Activated CD8-positive, alpha-beta memory T cell treated with anti-CD3 and anti-CD28 coated beads for 48 hours (primary cell): ENCODE measurements at regions not wholly inside any gene's neighbourhood (a gene's known extent, or its start where the extent isn't known, plus 50 kb on each side); places are given as distances from the start of the nearest gene placed in this dataset.

Experiments used
- DNase-seq, 3 experiments: peaks; one replicate each; pipeline ENCODE4 v3.0.0-alpha.2; 2020; ENCODE audit warnings: low read depth in 2 of 3, low spot score in 2 of 3

GRCh38 chrX:40485973-40486372, 94.8 kb upstream of the ATP6AP2 start:
- no peak for DNase-seq

GRCh38 chrX:40485102-40485826, 95.5 kb upstream of the ATP6AP2 start:
- no peak for DNase-seq

GRCh38 chrX:40484408-40485091, 96.2 kb upstream of the ATP6AP2 start:
- no peak for DNase-seq

GRCh38 chrX:40483502-40483901, 97.3 kb upstream of the ATP6AP2 start:
- no peak for DNase-seq

GRCh38 chrX:40479777-40480318, 100.9 kb upstream of the ATP6AP2 start:
- DNase-seq, result no peak

DNA sequence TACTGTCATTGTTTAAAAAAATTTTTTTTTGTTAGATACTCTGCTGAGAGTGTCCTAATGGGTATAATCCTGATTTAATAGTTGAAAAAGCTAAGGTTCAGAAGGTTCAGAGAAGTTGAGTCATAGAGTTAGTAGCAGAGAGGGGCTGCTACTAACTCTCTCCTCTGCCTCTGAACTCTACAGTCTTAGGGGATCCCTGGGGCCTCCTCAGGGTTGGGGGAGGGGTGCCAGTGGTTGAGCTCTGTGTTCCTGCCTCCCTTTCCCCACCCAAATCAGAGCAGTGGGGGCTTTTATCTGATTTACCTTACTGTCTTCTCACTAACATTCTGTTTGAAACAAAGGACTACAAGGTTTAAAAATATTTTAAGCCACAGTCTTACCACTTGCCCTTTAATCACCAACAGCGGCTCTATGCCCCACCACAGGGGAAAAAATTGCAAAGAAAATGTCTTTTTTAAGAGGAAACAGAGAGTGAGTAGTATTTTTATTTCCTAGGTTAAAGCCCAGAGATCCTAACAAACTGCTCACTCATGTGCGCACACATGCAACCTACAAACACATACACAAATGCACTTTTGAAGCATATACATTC, 102.2 kb upstream of the ATP6AP2 start:
- DNase-seq, result no peak

DNA sequence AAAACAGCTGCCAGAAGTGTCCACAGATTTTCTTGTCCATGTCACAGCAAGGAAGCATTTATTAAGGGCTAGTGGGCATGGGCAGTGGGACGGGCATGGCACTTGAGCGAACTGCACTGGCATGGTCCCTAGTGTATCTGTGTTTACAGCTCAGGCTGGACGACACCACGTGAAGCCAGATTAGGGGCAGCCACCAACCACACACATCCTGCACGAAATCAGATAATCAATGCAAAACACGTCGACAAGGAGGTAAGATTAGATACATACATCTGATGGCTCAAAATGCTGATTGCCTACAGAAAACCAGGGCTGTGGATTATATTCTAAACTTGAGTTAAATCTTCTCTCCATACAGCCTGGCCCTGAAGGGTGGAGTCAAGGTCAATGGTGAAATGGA, 103.8 kb upstream of the ATP6AP2 start:
- no peak for DNase-seq

DNA sequence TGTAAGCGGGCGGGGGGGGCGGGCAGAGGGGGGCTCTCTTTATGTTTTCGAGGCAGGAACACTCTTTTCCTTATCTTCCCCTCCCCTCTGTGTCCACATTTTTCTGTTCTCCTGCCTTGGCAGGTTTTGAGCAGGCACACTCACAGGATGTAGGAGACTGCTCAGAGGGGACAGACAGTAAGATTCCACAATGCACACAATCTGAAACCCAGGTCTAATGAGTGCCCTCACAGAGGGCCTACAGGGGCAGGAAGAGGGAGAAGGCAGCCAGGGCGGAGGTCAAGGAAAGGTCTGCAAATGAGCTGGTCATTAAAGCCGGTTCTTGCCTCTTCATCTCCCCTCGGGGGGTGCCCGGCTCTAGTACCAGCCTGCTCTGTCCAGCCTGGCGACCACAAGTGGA, 106.1 kb upstream of the ATP6AP2 start:
- DNase-seq, result no peak

GRCh38 chrX:40474205-40474626, 106.6 kb upstream of the ATP6AP2 start:
- DNase-seq, result no peak

GRCh38 chrX:40473460-40474204, 107.1 kb upstream of the ATP6AP2 start:
- no peak for DNase-seq

- no peak for DNase-seq
These were observed 108.7 kb upstream of the ATP6AP2 start for GRCh38 chrX:40471965-40472648.

GRCh38 chrX:40470830-40471429, 109.8 kb upstream of the ATP6AP2 start:
- DNase-seq, result no peak

GRCh38 chrX:40469316-40469715, 111.5 kb upstream of the ATP6AP2 start:
- DNase-seq, result no peak

DNA sequence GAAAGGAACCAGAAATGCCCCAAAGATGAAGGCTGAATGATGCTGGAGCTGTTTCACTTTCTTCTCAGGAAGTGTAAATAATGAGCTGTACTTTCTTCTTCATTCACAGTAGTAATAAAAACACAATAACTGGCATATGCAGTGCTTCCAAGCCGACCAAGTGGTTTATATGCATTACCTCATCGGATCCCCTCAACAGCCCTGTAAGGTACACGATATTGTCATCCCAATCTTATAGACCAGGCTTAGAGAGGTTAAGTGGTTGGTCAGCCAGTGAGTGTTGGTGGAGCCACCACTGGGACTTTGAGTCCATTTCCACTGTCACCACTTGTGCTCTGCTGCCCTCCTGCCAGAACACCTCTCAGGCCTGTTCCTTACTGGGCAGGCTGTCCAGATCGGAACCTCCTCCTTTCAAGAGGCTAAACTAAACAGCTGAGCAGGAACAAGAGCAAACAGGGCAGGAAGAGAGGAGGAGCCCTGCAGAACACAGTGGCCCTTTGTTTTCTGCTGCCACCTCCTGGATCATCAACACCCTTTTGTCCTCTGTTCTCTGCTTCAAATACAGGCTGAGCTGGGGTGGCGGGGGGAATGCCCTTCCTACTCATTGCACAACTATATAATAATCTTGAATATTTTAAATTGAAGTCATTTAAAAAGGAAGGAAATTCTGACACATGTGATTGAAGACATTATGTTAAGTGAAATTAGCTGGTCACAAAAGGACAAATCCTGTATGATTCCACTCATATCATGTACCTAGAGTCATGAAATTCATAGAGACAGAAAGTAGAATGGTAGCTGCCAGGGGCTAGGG, 112.5 kb upstream of the ATP6AP2 start:
- DNase-seq, result no peak

DNA sequence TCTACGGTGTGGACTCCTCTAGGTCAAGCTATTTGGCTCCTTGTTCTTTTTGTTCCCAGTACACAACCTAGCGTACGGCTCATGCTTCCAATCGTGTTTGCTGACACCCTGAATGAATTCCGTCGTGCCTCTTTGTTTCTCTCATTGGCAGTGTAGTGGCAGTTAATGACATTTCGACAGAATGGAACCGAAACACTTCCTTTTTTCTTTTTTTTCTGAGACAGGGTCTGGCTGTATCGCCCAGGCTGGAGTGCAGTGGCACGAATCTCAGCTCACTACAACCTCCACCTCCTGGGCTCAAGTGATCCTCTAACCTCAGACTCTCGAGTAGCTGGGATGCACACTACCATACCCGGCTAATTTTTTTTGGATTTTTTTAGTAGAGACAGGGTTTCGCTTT, 113.3 kb upstream of the ATP6AP2 start:
- DNase-seq, result no peak

- DNase-seq, result no peak
These were observed 114.8 kb upstream of the ATP6AP2 start for GRCh38 chrX:40465735-40466551.

DNA sequence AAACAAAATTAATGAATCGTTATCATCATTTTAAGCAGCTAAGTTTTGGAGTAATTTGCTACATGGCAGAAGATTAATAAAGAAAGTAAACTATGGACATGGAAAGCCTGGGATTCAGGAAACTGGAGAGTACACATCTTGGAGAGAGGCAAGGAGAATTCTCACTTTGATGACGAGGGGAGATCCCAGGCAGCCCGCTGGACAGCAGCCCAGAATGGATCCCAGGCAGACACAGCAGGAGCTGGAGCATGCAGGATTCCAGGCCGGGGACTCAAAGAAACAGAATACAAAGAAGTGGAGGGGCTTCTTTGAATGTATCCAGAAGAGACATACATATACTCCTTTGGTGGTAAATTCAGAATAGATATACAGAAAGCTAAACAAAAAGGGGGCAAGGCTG, 118.0 kb upstream of the ATP6AP2 start:
- DNase-seq, result no peak

DNA sequence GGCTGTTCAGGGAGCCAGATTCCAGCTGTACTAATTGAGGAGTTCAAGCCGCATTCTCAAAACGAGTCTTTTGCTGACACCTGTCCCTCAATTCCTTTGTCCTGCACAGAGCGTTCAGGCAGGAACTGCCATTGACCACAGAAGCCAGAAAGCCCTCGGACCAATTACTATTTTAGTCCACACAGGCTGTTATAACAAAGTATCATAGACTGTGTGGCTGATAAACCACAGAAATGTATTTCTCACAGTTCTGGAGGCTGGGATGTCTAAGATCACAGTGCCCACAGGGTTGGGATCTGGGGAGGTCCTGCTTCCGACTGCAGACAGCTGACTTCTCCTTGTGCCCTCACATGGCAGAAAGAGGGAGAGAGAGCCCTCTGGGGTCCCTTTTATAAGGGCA, 119.8 kb upstream of the ATP6AP2 start:
- DNase-seq, result no peak
